HG02885 (cell line): ENCODE measurements at regions not wholly inside any gene's neighbourhood (a gene's known extent, or its start where the extent isn't known, plus 50 kb on each side); places are given as distances from the start of the nearest gene placed in this dataset.
A peak's percentile ranks its signal among the peaks of the same experiment; 100 is the strongest.

ENCODE experiments used
- ATAC-seq: cut with Tn5 transposase; IDR thresholded peaks from one replicate; pipeline ENCODE4 v1.9.1; 2021; ENCODE audit warnings: mild to moderate bottlenecking; ENCODE audit not compliant: unreplicated experiment, poor library complexity

DNA sequence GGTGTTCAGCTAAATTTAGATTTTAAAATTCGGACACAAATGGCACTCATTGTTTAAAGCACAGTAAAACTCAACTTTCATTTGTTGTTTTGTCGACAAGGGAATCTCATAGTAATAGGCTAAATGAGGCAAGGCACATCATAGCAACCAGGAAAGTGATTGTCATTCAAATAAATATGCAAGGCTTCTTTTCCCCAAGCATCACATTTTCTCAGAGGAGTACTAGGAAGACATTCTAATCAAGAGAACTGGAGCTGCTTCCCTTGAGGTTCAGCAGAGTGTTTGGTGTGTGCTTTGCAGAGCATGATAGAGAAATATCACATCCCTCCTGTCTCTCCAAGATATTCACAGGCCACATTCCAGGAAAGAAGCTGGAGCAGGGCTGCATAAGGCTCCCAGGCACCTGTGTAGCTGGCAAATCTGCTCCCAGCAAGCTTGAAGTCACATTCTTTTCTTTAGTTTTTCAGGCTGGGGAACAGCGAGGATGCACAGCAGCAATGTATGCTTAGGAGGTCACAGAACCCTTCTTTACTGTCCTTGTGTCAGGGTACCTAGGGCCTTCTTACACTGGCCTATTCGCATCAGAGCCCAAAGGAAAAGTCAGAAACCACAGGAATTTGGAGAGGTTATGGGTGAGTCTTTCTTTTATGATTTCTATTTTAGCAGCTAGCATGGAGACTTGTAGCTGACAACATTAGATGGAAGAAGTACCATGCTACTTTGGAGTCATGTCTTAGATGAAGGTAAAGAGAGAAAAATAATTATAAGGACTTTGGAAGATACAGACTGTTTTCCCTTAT lies 95.9 kb upstream of the HDAC9 start:
- no peak for ATAC-seq

DNA sequence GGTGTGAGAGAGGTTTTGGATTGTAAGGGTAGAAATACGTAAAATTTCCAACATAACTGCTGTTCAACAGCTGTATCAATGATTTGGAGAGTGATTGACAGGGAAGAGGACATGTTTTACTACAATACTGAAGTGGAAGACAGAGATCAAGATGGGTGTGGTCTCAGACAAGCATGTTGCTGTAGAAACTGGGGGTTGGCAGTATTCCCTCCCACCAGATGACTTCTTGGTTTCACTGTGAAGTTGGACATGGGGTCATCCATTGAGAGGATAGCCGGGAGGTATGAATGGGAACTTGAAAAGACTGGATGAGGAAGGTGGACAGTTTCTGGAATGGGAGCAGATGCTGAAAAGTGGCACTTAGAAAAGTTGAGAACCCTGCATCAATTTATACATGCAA lies 95.3 kb upstream of the HDAC9 start:
- ATAC-seq: no peak

DNA sequence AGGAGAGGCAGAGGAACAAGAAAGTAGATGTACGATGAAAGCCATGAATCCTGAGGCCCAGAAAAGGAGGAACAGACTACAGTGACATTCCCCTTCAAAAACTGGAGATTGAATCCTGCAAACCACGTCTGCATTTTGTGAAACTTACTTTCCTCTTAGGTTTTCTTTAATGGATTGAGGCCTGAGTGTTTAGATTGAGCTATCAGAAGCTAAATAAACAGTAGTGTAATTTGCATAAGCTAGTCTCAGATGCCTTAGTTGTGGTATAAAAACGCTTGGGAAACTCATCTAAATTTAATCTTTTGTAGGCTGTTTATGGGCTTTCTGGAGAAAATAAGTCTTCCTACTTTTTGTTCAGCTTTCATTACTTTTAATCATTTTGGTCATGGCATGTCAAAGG lies 94.8 kb upstream of the HDAC9 start:
- no peak for ATAC-seq

DNA sequence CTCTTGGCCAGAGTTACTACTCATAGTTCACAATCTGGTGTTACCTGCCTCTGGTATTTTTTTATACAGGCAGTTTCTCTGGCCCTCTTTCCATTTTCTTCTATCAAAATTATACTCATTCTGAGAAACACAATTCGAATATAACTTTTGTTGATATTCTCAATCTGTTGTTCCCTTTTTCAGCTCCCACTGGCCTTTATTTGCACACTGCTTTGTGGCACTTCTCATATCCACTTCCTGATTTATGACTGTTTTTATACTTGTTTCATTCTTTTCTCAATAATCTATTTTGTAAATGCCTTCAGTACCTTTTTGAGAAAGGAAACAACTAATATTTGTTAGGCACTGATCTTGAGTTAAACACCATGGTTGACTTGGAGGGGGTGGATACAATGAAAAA lies 93.8 kb upstream of the HDAC9 start:
- ATAC-seq: no peak

DNA sequence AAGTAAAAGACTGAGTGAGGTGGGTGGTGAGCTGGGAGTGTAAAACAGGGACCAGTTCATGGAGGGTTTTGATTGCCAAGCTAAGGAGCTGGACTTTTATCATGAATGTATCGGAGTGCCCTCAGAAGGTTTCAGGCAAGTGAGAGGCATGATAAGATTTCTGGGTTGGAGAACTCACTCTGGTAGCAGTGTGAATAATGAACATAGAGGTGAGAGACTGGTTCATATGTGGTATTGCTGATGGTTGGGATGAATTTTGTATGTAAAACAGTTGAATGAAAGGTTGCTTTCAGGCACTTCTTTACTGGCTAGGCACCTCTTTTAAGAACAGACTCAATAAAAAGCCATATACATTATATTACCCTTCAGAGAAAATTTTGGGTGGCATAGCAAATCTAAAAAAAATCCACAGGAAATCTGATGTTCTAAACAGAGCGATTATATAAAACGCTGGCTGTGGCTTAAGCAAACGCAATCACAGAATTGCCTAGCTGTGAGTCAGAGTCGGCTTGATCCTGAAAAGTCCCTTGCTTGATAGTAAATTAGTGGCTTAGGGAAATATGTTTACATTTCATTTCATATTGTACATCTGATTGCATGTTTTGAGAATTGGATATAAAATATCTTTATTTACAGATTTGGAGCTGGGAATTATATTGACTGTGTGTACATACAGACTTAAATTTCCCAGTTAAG lies 92.9 kb upstream of the HDAC9 start:
- ATAC-seq: no peak

DNA sequence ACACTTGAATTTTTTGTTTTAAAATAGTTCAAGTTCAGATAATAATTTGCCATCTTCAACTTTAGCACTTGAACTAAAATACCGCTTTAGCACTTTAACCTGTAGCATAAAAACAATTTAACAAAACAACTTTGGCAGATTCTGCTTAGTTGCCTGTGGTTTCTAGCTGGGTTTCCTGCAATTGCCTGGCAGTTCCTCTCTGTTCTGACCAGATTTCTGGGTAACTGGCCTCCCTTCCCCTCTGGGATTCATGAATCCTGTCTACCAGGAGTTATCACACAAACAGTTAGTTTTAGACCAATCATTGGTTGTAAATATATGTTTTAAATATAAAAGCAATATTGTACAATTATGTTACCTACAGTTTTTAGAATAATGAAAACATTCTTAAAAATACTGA lies 89.8 kb upstream of the HDAC9 start:
- no peak for ATAC-seq

DNA sequence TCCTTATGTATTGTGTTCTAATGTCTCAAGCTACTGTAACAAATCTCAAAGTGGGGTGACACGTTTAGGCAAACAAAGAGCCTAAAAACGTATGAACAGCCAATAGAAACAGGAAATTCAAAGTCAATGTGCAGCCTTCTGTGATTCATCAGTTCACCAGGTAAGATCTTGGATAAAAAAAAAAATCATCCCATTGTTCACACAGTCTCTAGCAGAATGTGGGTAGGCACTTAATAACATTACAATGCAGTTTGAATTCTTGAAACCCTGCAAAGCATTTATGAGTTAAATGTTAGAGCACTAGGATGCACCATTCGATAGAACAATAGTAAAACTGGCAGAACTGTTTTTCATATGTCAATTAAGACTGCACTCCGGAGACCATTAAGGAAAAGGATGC lies 88.2 kb upstream of the HDAC9 start:
- no peak for ATAC-seq

DNA sequence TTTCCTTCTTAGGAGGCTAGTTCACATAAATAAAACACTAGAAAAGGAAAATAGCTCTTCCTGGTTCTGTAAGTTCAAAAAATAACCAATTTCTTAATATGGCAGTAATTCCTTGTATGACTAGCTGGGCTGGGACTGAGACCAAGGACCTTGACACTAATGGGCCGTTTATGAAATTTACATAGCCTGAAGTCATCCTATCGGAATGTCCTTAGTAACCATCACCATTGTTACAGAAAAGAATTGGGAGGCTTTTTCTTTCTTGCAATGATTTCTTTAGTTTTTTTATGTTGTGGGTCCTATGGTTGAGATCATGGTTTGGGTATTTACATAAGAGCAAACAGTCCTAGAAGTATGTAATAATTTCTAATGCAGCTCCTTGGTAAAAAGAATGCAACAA lies 87.1 kb upstream of the HDAC9 start:
- no peak for ATAC-seq

DNA sequence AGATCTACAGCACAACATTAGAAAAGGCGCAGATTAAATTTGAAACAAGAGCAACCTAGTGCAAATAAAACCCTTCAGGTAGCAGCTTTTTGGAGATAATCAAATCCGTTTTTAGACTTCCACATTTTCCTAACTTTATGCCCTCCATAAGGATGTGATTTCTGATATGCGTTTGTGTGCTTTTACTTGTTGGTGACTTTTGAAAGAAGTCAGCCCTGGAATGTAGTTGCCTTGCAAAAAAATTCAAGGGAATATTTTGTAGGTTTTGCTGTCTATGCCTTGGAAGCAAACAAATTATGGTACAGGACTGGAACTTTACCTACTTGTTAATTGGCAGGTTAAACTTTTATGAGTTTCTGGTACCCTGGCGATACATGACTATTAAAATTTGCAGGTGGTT lies 86.7 kb upstream of the HDAC9 start:
- ATAC-seq: no peak

DNA sequence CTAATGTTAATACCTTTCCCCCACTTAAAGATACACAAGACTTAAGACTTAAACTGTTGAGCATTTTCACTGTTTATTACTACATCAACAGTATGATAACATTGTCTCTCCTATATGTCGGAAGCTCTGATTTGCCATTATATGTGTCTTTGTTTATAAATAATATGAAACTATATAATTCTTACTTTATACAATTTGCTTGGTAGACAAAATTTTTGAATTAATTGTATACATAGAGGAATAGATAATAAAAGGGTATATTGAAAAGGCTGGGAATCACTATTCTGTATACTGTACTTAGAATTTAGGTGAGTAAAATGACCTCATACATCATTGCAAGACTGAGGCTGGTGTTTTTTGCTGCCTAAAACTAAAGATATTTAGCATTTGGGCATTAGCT lies 82.1 kb upstream of the HDAC9 start:
- no peak for ATAC-seq

DNA sequence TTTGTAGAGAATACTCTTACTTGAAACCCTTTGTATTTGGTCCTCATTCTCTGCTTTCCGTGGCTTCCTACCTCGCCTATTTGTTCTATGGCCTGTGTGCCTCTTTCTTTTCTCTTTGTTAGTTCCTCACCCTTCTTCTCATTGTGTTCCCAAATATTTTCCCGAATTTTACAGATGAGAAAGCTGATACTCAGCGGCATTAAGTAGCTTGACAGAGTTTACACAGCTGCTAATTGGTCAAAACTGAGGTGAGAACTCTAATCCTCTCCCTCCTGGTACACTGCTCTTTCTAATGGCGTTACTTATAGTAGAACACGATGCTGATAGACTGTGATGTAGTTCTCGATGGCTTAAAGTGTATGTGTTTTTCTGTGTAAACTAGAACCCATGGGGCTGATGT lies 80.7 kb upstream of the HDAC9 start:
- ATAC-seq: no peak

DNA sequence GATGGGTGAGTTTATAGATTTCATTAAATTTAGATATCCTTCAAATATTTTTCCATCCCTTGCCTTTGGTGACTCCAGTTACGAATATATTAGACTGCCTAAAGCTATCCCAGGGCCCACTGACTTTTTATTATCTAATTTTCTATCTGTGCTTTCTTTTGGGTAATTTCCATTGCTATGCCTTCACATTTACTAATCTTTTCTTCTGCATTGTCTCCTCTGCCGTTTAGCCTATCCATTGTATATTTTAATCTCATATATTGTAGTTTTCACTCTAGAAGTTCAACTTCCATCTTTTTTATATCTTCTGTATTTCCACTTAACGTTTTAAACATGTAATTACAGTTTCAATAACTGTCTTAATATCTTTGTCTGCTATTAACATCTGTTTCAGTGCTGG lies 78.6 kb upstream of the HDAC9 start:
- ATAC-seq: no peak

DNA sequence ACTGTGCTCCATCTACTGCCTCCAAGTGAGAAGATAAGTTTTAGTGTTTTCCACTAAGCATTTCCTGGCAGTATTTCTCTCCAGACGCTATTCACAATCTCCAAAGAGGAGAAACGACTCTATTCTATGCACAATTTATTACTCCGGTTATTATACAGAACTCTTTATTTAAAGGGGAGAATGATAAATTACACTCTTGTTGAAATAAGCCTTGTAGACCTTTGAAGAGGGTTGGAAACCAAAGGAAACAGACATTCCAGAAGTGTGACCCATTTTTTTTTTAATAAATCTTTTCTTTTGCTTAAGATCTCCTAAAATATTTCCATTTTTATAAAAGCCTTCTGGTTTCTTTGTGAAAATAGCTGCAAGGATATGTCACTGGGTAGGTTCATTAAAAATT lies 76.1 kb upstream of the HDAC9 start:
- no peak for ATAC-seq

DNA sequence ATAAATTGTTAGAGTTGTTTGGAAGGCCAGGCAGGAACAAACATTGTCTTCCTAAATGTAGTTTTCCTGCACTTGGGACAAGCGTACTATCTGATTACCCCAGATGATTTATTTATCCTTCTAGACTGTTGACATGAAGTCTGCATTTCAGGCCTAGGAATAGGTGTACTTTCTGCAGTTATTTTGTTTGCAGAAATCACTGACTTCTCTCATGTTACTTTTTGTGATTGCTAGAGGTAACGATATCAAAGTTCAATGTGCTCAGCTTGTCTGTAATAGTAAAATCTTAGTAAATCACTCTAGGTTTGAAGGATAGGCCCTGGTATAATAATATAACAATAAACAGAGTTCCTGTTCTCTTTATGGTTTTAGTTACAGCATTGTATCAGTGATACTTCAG lies 75.4 kb upstream of the HDAC9 start:
- no peak for ATAC-seq

DNA sequence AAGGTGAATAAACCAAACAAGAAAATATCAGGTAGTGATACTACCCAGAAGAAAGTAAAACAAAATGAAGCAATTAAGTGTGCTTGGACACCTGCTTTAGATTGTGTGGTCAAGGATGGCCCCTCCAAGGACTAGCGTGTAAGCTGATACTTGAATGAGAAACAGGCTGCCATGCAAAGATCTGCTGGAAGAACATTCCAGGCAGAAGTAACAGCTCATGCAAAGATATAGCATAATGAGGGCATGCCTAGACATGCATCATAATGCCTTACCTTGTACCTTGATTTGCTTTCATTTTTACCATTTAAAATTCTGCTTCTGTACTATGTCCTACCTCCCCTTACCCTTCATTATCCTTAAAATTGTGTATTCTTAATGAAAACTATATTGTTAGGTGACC lies 74.8 kb upstream of the HDAC9 start:
- no peak for ATAC-seq

DNA sequence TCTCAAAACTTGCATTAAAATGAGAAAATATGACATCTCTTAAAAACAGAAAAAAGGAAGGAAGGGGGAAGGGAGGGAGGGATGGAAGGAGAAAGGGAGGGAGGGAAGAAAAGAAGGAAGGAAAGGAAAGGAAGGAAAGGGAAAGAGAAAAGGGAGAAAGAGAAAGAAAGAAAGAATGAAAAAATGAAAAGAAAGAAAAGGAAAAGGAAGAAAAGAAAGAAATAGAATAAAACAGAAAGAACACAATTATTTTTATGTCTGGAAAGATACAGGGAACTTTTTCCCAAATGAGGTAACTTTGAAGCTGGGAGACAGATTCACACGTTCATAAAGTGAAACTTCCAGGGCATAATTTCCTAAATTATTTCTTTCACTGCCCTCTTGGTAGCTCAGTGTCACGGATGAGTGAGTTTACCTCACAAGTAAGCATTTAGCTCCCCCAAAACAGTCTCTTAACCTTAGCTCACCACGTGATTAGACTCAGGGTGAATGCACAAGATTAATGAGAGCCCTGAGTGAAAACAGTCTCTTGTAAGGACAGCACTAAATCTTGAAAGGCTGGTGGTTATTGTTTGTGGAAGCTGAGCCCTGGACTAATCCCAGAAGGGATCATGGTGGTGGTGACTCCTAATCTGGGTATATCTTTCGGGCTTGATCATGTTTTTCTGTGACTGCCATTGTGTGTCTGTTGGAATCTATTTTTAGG lies 74.1 kb upstream of the HDAC9 start:
- peak; percentile 71 for ATAC-seq

DNA sequence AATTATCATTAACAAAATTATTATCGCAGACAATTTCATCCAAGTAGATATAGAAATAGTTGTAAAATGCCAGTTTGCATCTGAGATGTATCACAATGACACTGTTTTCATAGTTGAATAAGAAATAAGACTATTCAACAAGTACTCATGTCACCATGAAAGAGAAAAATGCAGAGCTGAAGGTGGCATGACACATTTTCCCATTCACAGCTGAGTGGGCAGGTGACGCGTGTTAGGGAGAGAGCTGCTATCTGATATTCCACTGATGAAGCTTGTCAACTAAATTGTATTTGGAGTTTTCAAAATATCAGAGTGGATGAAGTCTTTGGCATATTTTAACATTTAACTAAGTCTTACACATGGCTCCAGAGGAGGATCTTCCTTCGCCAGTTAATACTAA lies 70.3 kb upstream of the HDAC9 start:
- no peak for ATAC-seq

DNA sequence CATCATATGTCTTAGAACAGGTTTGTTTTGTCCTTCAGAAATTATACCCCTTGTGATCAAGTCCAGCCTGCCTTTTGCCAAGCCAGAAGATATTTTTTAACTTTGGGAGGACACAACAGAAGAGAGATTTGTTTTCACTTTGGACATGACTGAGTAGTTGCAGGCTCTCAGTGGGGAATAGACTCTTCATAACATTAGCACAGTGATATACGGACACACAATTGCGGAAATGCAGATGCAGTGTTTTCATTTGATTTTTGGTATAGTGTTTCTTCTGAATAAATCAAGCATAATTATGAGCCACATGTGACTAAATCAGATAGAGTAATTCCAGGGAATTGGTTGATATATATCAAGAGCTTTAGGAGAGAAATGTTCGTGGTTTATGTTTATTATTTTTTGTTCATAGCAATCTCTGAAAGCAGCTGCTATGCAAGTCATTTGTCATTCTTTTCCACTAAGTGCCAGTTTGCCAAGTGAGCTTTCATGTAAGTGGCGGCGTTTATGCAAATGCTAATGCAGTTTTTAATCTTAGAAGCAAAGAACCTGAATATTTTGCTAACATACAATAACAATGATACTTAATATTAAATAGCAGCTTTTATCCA lies 69.6 kb upstream of the HDAC9 start:
- no peak for ATAC-seq

DNA sequence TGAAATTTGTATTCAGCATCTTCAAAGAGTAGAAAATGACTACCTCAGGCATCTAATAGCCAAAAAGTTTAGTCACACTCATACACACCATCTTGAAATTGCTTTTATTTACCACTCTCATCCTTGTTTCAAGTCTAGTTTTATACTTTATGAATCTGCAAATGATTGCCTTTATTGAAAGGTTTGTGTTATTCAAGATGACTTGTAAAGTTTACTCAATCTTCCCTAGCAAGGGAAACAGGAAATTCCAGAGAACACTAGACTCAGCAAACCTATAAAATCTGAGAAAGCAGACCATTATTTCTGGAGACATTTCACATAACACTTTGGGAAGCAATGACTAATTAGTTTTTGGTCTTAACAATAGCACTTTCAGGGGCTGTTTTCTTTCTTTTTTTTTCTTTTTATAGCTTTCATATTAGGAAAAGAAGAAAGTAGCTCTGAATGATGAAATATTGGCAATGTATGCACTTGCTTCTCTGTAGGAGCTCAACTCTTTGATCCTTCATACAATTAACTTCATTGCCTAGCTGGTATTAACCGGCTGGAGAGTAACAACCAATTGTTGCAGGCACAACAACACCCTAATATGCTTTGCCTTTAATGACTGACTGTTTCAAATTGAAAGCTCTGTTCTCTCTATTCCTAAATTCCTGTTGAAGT lies 68.9 kb upstream of the HDAC9 start:
- no peak for ATAC-seq

DNA sequence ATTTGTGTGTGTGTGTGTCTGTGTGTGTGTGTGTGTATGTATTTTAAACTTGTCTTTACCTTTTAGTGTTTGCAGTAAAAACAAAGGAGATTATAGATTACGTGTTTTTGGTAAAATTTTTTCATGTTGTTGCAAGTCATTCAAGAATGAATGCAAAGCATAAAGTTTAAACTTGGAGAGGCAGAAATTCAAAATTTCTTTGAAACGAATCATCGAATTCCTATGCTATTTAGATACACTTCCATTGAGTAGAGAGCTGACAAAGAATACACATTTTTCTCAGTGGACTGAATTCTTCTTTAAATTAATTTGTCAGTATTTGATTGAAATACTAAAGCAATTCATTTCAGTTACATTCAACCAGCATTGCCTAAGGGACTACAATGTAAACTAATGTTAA lies 66.0 kb upstream of the HDAC9 start:
- ATAC-seq: no peak

DNA sequence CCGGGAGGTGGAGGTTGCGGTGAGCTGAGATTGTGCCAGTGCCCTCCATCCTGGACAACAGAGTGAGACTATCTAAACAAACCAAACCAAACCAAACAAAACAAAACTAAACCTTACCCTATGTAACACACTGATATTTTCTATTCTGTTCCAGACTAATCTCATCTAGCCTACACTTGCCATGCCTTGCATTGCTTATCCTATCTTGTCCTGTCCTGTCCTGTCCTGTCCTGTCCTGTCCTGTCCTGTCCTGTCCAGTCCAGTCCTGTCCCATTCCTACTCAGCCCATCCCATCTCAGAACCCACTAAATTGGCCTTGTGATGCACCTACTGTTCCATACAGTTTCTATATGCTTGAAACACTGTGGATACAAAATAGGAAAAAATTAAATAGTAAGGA lies 64.7 kb upstream of the HDAC9 start:
- no peak for ATAC-seq
